ENCODE measurements at regions not wholly inside any gene's neighbourhood (a gene's known extent, or its start where the extent isn't known, plus 50 kb on each side); places are given as distances from the start of the nearest gene placed in this dataset.

GRCh38 chr13:99140831-99141230, 59.8 kb upstream of the UBAC2 start:
- Histone ChIP-seq H3K9me3 (ENCODE audit: control insufficient read depth, insufficient read depth, low read depth, low read length) (no peaks in the 10 kb centered on the region), H3K27me3 (ENCODE audit: control insufficient read depth, insufficient read depth, low read length) (no peaks in the 10 kb centered on the region), H3K36me3 (ENCODE audit: control insufficient read depth, insufficient read depth, low read length) (no peaks in the 10 kb centered on the region), H3K4me2 (ENCODE audit: extremely low read depth, insufficient read depth, low read length) (no peak overlapping the region), H4K20me1 (ENCODE audit: control insufficient read depth, extremely low read depth, insufficient read depth, low read length) (no peaks in the 10 kb centered on the region), H3K4me3 (replicated peaks in 1 of 4; ENCODE audit: control extremely low read depth in 1 of 4, insufficient read depth in 1 of 4, low read depth in 3 of 4, low read length in 4 of 4) (no peak overlapping the region), H3K4me1 (ENCODE audit: control insufficient read depth, extremely low read depth, insufficient read depth, low read length) (no peaks in the 10 kb centered on the region), H3K27ac (ENCODE audit: insufficient read depth, low read length) (no peak overlapping the region), H3K79me2 (ENCODE audit: control insufficient read depth, insufficient read depth, low read length) (no peaks in the 10 kb centered on the region), H3K9ac (ENCODE audit: insufficient read depth, low read length) (no peak overlapping the region), H2AFZ (ENCODE audit: low read length) (no peak overlapping the region)
- TF ChIP-seq CTCF (conservative IDR thresholded peaks at IDR 0.05 in 1 of 2, IDR thresholded peaks at IDR 0.05 in 1 of 2; ENCODE audit: low read depth in 1 of 2, low read length in 2 of 2) = no peak
- no peak for TF ChIP-seq EZH2 (IDR thresholded peaks at IDR 0.05; ENCODE audit: low read length, missing control alignments)
- no peak for DNase-seq (ENCODE audit: low read depth in 2 of 2)

- Histone ChIP-seq H4K20me1 (ENCODE audit: control insufficient read depth, extremely low read depth, insufficient read depth, low read length) (no peaks in the 10 kb centered on the region), H3K79me2 (ENCODE audit: control insufficient read depth, insufficient read depth, low read length) (no peaks in the 10 kb centered on the region), H3K4me1 (ENCODE audit: control insufficient read depth, extremely low read depth, insufficient read depth, low read length) (no peaks in the 10 kb centered on the region), H3K9me3 (ENCODE audit: control insufficient read depth, insufficient read depth, low read depth, low read length) (no peaks in the 10 kb centered on the region), H3K9ac (ENCODE audit: insufficient read depth, low read length) (no peak overlapping the region), H3K27me3 (ENCODE audit: control insufficient read depth, insufficient read depth, low read length) (no peaks in the 10 kb centered on the region), H2AFZ (ENCODE audit: low read length) (no peak overlapping the region), H3K27ac (ENCODE audit: insufficient read depth, low read length) (no peak overlapping the region), H3K4me3 (replicated peaks in 1 of 4; ENCODE audit: control extremely low read depth in 1 of 4, insufficient read depth in 1 of 4, low read depth in 3 of 4, low read length in 4 of 4) (no peak overlapping the region), H3K4me2 (ENCODE audit: extremely low read depth, insufficient read depth, low read length) (no peak overlapping the region), H3K36me3 (ENCODE audit: control insufficient read depth, insufficient read depth, low read length) (no peaks in the 10 kb centered on the region)
- no peak for TF ChIP-seq EZH2 (IDR thresholded peaks at IDR 0.05; ENCODE audit: low read length, missing control alignments)
- no peak for DNase-seq (ENCODE audit: low read depth in 2 of 2)
These were observed 56.8 kb upstream of the UBAC2 start for GRCh38 chr13:99143904-99144303.

- Histone ChIP-seq H3K27me3 (ENCODE audit: control insufficient read depth, insufficient read depth, low read length) (no peaks in the 10 kb centered on the region), H3K4me1 (ENCODE audit: control insufficient read depth, extremely low read depth, insufficient read depth, low read length) (no peaks in the 10 kb centered on the region), H4K20me1 (ENCODE audit: control insufficient read depth, extremely low read depth, insufficient read depth, low read length) (no peaks in the 10 kb centered on the region), H3K9ac (ENCODE audit: insufficient read depth, low read length) (no peak overlapping the region), H3K9me3 (ENCODE audit: control insufficient read depth, insufficient read depth, low read depth, low read length) (no peaks in the 10 kb centered on the region), H3K79me2 (ENCODE audit: control insufficient read depth, insufficient read depth, low read length) (no peaks in the 10 kb centered on the region), H3K4me2 (ENCODE audit: extremely low read depth, insufficient read depth, low read length) (no peak overlapping the region), H3K27ac (ENCODE audit: insufficient read depth, low read length) (no peak overlapping the region), H3K4me3 (replicated peaks in 1 of 4; ENCODE audit: control extremely low read depth in 1 of 4, insufficient read depth in 1 of 4, low read depth in 3 of 4, low read length in 4 of 4) (no peak overlapping the region), H2AFZ (ENCODE audit: low read length) (no peak overlapping the region), H3K36me3 (ENCODE audit: control insufficient read depth, insufficient read depth, low read length) (no peaks in the 10 kb centered on the region)
- TF ChIP-seq CTCF (conservative IDR thresholded peaks at IDR 0.05 in 1 of 2, IDR thresholded peaks at IDR 0.05 in 1 of 2; ENCODE audit: low read depth in 1 of 2, low read length in 2 of 2) (no peak), EZH2 (IDR thresholded peaks at IDR 0.05; ENCODE audit: low read length, missing control alignments) (no peak)
- DNase-seq (ENCODE audit: low read depth in 2 of 2) = no peak
These were observed 56.3 kb upstream of the UBAC2 start for GRCh38 chr13:99144306-99144705.

Measured in fibroblast of lung (primary cell).